ENCODE measurements at regions not wholly inside any gene's neighbourhood (a gene's known extent, or its start where the extent isn't known, plus 50 kb on each side); places are given as distances from the start of the nearest gene placed in this dataset.

DNA sequence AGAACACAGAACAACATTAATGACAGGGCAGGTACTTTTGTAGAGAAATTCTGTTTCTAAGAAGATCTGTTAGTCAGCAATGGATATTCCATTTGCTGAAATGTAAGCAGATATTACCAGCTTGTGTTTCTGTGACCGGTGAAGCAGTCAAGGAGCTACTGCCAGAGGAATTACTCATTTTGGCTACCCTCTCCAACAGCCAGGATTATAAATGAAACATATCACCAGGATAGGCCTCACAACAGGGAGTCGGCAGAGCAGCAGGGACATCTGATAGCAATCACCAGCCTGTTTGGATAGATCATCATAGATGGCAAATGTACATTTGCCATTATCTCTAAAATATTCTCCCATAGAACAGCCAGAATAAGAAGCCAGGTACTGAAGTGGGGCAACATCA is 440.7 kb downstream of the KCNH5 start:
- TF ChIP-seq POLR2A (IDR thresholded peaks at IDR 0.05) = no peak
- TF ChIP-seq CTCF (IDR thresholded peaks at IDR 0.05) = no peak
